OCI-LY1 (cell line): ENCODE measurements at regions not wholly inside any gene's neighbourhood (a gene's known extent, or its start where the extent isn't known, plus 50 kb on each side); places are given as distances from the start of the nearest gene placed in this dataset.

Experiments used
- CTCF ChIP-seq: fragments of 200-600 bp; sonication (generic), shearing (Covaris generic); IDR thresholded peaks from 2 replicates; pipeline ENCODE4 v1.5.1; 2017; ENCODE audit warnings: mild to moderate bottlenecking, antibody characterized with exemption, low read length, moderate library complexity, mixed read lengths
- EZH2 ChIP-seq: fragments of 200-600 bp; sonication (generic), shearing (Covaris generic); IDR thresholded peaks from 2 replicates; pipeline ENCODE4 v1.8.0; 2017; ENCODE audit warnings: borderline replicate concordance, mixed run types, mild to moderate bottlenecking, antibody characterized with exemption, low read length, moderate library complexity, mixed read lengths

GRCh38 chr2:57965961-57966360, 80.6 kb upstream of the VRK2 start:
- TF ChIP-seq CTCF (no peak), EZH2 (no peak)
